ENCODE measurements at regions not wholly inside any gene's neighbourhood (a gene's known extent, or its start where the extent isn't known, plus 50 kb on each side); places are given as distances from the start of the nearest gene placed in this dataset.

GRCh38 chr2:8457092-8457481 is 224.8 kb upstream of the ID2 start:
- TF ChIP-seq EP300 (IDR thresholded peaks at IDR 0.05; ENCODE audit: borderline replicate concordance), result peak; percentile 7; the same call in 1 of the 2 replicates
- no peak for TF ChIP-seq ZBTB7A (IDR thresholded peaks at IDR 0.05; ENCODE audit: low read depth)

GRCh38 chr2:8457699-8458502 is 224.0 kb upstream of the ID2 start:
- TF ChIP-seq TCF12 (IDR thresholded peaks at IDR 0.05; ENCODE audit: low read depth), result no peak
- TF ChIP-seq NFIC (IDR thresholded peaks at IDR 0.05), result no peak
- TF ChIP-seq YY1 (IDR thresholded peaks at IDR 0.05; ENCODE audit: low read depth), result no peak
- TF ChIP-seq CEBPB (IDR thresholded peaks at IDR 0.05), result no peak
- TF ChIP-seq FOXM1 (IDR thresholded peaks at IDR 0.05; ENCODE audit: borderline replicate concordance, low read depth), result no peak
- no peak for TF ChIP-seq ZBTB7A (IDR thresholded peaks at IDR 0.05; ENCODE audit: low read depth)
- no peak for TF ChIP-seq USF1 (IDR thresholded peaks at IDR 0.05)
- TF ChIP-seq EP300 (IDR thresholded peaks at IDR 0.05; ENCODE audit: borderline replicate concordance), result no peak
- no peak for TF ChIP-seq MAX (IDR thresholded peaks at IDR 0.05)
- no peak for TF ChIP-seq CREB1 (IDR thresholded peaks at IDR 0.05; ENCODE audit: low read depth)
- TF ChIP-seq TAF1 (IDR thresholded peaks at IDR 0.05; ENCODE audit: low read depth), result no peak
- no peak for TF ChIP-seq RAD21 (IDR thresholded peaks at IDR 0.05; ENCODE audit: low read depth)
- no peak for TF ChIP-seq REST (IDR thresholded peaks at IDR 0.05; ENCODE audit: low read depth)
- TF ChIP-seq EGR1 (IDR thresholded peaks at IDR 0.05), result no peak
- no peak for TF ChIP-seq TEAD4 (IDR thresholded peaks at IDR 0.05)

GRCh38 chr2:8458503-8459459 is 223.1 kb upstream of the ID2 start:
- TF ChIP-seq EP300 (IDR thresholded peaks at IDR 0.05; ENCODE audit: borderline replicate concordance) (no peak), NFIC (IDR thresholded peaks at IDR 0.05) (no peak), CREB1 (IDR thresholded peaks at IDR 0.05; ENCODE audit: low read depth) (no peak), CEBPB (IDR thresholded peaks at IDR 0.05) (no peak), FOXM1 (IDR thresholded peaks at IDR 0.05; ENCODE audit: borderline replicate concordance, low read depth) (no peak)

GRCh38 chr2:8459474-8459873 is 222.4 kb upstream of the ID2 start:
- no peak for TF ChIP-seq RAD21 (IDR thresholded peaks at IDR 0.05; ENCODE audit: low read depth)
- no peak for TF ChIP-seq EP300 (IDR thresholded peaks at IDR 0.05; ENCODE audit: borderline replicate concordance)
- TF ChIP-seq TCF12 (IDR thresholded peaks at IDR 0.05; ENCODE audit: low read depth), result no peak
- no peak for TF ChIP-seq FOXM1 (IDR thresholded peaks at IDR 0.05; ENCODE audit: borderline replicate concordance, low read depth)
- TF ChIP-seq MAX (IDR thresholded peaks at IDR 0.05), result no peak
- TF ChIP-seq YY1 (IDR thresholded peaks at IDR 0.05; ENCODE audit: low read depth), result no peak
- TF ChIP-seq REST (IDR thresholded peaks at IDR 0.05; ENCODE audit: low read depth), result no peak
- no peak for TF ChIP-seq EGR1 (IDR thresholded peaks at IDR 0.05)
- TF ChIP-seq CREB1 (IDR thresholded peaks at IDR 0.05; ENCODE audit: low read depth), result no peak
- TF ChIP-seq USF1 (IDR thresholded peaks at IDR 0.05), result no peak
- TF ChIP-seq TAF1 (IDR thresholded peaks at IDR 0.05; ENCODE audit: low read depth), result no peak
- TF ChIP-seq CEBPB (IDR thresholded peaks at IDR 0.05), result no peak
- no peak for TF ChIP-seq ZBTB7A (IDR thresholded peaks at IDR 0.05; ENCODE audit: low read depth)
- TF ChIP-seq TEAD4 (IDR thresholded peaks at IDR 0.05), result no peak

- TF ChIP-seq TCF12 (IDR thresholded peaks at IDR 0.05; ENCODE audit: low read depth), result no peak
- no peak for TF ChIP-seq ZBTB7A (IDR thresholded peaks at IDR 0.05; ENCODE audit: low read depth)
- TF ChIP-seq CEBPB (IDR thresholded peaks at IDR 0.05), result no peak
- no peak for TF ChIP-seq TAF1 (IDR thresholded peaks at IDR 0.05; ENCODE audit: low read depth)
- TF ChIP-seq FOXM1 (IDR thresholded peaks at IDR 0.05; ENCODE audit: borderline replicate concordance, low read depth), result no peak
- no peak for TF ChIP-seq EP300 (IDR thresholded peaks at IDR 0.05; ENCODE audit: borderline replicate concordance)
- no peak for TF ChIP-seq YY1 (IDR thresholded peaks at IDR 0.05; ENCODE audit: low read depth)
- TF ChIP-seq RAD21 (IDR thresholded peaks at IDR 0.05; ENCODE audit: low read depth), result no peak
- TF ChIP-seq MAX (IDR thresholded peaks at IDR 0.05), result no peak
- no peak for TF ChIP-seq TEAD4 (IDR thresholded peaks at IDR 0.05)
- no peak for TF ChIP-seq CREB1 (IDR thresholded peaks at IDR 0.05; ENCODE audit: low read depth)
- no peak for TF ChIP-seq NFIC (IDR thresholded peaks at IDR 0.05)
- no peak for TF ChIP-seq REST (IDR thresholded peaks at IDR 0.05; ENCODE audit: low read depth)
- no peak for TF ChIP-seq EGR1 (IDR thresholded peaks at IDR 0.05)
- TF ChIP-seq USF1 (IDR thresholded peaks at IDR 0.05), result no peak
Observed at GRCh38 chr2:8461341-8461740, 220.5 kb upstream of the ID2 start.
